Smooth muscle cell (in vitro differentiated cells): ENCODE measurements at regions not wholly inside any gene's neighbourhood (a gene's known extent, or its start where the extent isn't known, plus 50 kb on each side); places are given as distances from the start of the nearest gene placed in this dataset.

Experiments used
- DNase-seq: peaks from one replicate; lab custom pipeline; 2025; ENCODE audit not compliant: unreplicated experiment; lab: John Stamatoyannopoulos, UW
- H2AFZ ChIP-seq: fragments of 200-600 bp; sonication (generic); 2 replicates; pipeline ENCODE4 v1.6.0; 2016; ENCODE audit warnings: antibody characterized with exemption, low read depth, mild to moderate bottlenecking
- H3F3A ChIP-seq: fragments of 200-600 bp; sonication (generic); 2 replicates; pipeline ENCODE4 v1.6.0; 2017; ENCODE audit warnings: antibody characterized with exemption, low read depth
- H3K27ac ChIP-seq: fragments of 200-600 bp; sonication (generic); 2 replicates; pipeline ENCODE4 v1.5.1; 2016; ENCODE audit warnings: low read depth, mild to moderate bottlenecking
- H3K27me3 ChIP-seq: fragments of 200-600 bp; sonication (generic); 2 replicates; pipeline ENCODE4 v1.6.1; 2016; ENCODE audit warnings: low read depth, mild to moderate bottlenecking
- H3K36me3 ChIP-seq: fragments of 200-600 bp; sonication (generic); 2 replicates; pipeline ENCODE4 v1.5.1; 2016; ENCODE audit warnings: low read depth
- H3K4me1 ChIP-seq: fragments of 200-600 bp; sonication (generic); 2 replicates; pipeline ENCODE4 v1.5.1; 2016; ENCODE audit warnings: low read depth
- H3K4me2 ChIP-seq: fragments of 200-600 bp; sonication (generic); 2 replicates; pipeline ENCODE4 v1.6.0; 2016; ENCODE audit warnings: mild to moderate bottlenecking
- H3K4me3 ChIP-seq: fragments of 200-600 bp; sonication (generic); 2 replicates; pipeline ENCODE4 v1.5.1; 2016; ENCODE audit warnings: mild to moderate bottlenecking
- H3K79me2 ChIP-seq: fragments of 200-600 bp; sonication (generic); 2 replicates; pipeline ENCODE4 v1.6.0; 2016; ENCODE audit warnings: low read depth, mild to moderate bottlenecking
- H3K9ac ChIP-seq: fragments of 200-600 bp; sonication (generic); 2 replicates; pipeline ENCODE4 v1.6.0; 2016; ENCODE audit warnings: low read depth
- H3K9me3 ChIP-seq: fragments of 200-600 bp; sonication (generic); replicated peaks from 2 replicates; pipeline ENCODE4 v1.5.1; 2016; ENCODE audit warnings: low read depth
- H4K20me1 ChIP-seq: fragments of 200-600 bp; sonication (generic); 2 replicates; pipeline ENCODE4 v1.6.0; 2016; ENCODE audit warnings: low read depth
- WGBS: methylation state at CpG from one replicate; pipeline ENCODE4 v1.1.7; 2016; ENCODE audit warnings: low lambda C conversion rate; 5-methylcytosine and 5-hydroxymethylcytosine counted together
- TF ChIP-seq, protein P1 (sequence below): fragments of 200-600 bp; sonication (generic); IDR thresholded peaks from 2 replicates; pipeline ENCODE4 v1.5.1; 2017; ENCODE audit warnings: borderline replicate concordance, mild to moderate bottlenecking, antibody characterized with exemption; ENCODE audit not compliant: insufficient read depth, poor library complexity, severe bottlenecking

DNA sequence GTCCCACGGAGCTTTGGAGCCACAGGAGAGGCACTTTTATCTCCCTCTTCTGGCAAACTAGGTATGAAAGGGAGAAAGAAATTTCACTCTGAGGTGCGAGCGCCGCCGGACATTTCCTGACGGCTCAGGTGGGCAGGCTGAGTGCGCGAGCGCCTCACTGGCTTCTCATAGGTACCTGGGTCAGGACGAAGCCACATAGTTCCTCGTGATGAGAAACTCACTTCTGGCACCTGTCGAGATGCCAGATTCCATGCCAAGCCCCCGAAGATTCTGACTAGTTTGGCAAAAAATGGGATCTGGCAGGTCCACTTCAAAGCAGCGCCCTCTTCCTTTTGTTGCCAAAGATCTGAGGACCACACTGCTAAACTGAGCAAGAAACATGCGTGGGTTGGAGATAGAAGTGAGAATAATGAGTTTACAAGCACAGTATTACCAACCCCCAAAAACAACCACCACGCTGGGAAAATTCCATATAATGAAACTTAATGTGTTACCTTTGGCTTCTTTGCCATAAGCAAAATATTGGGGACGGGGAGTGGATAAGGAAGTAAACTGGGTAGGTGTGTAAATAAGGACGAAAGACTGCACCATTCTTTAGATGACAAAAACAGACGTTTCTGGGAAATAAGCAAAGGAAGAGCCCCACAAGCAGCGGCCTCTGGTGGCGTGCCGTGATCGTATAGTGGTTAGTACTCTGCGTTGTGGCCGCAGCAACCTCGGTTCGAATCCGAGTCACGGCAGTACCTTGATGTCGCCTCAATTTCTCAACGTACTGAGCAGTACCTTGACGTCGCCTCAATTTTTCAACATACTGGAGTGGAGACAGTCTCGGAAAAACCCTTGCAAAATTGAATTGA lies 89.8 kb upstream of the PRSS16 start:
- DNase-seq = no peak

DNA sequence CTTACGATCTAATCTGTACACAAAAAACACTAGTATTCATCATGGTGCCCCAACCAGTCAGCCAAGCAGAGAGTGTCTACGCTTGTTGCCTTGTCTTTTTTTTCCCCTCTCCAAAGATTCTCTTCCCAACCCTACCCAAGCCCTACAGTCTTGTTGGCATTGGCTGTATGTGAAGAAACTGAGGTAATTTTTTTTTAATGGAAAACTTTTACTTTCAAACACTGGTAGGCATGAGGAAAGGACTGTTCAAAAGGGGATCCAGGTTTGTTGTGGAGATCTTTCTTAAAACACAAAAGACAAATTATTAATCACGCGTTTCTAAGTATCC lies 89.2 kb upstream of the PRSS16 start:
- H3K27ac ChIP-seq = no peak overlapping the region
- no peaks in the 10 kb centered on the region for H3K27me3 ChIP-seq
- no peaks in the 10 kb centered on the region for H3K4me1 ChIP-seq
- H3K36me3 ChIP-seq = no peaks in the 10 kb centered on the region
- H2AFZ ChIP-seq = peak overlapping the region; percentile 93
- TF ChIP-seq, protein P1, sequence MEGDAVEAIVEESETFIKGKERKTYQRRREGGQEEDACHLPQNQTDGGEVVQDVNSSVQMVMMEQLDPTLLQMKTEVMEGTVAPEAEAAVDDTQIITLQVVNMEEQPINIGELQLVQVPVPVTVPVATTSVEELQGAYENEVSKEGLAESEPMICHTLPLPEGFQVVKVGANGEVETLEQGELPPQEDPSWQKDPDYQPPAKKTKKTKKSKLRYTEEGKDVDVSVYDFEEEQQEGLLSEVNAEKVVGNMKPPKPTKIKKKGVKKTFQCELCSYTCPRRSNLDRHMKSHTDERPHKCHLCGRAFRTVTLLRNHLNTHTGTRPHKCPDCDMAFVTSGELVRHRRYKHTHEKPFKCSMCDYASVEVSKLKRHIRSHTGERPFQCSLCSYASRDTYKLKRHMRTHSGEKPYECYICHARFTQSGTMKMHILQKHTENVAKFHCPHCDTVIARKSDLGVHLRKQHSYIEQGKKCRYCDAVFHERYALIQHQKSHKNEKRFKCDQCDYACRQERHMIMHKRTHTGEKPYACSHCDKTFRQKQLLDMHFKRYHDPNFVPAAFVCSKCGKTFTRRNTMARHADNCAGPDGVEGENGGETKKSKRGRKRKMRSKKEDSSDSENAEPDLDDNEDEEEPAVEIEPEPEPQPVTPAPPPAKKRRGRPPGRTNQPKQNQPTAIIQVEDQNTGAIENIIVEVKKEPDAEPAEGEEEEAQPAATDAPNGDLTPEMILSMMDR = no peak
- no peaks in the 10 kb centered on the region for H3K79me2 ChIP-seq
- H3K9me3 ChIP-seq = no peaks in the 10 kb centered on the region
- peak overlapping the region; percentile 69 for H3K4me3 ChIP-seq
- no peaks in the 10 kb centered on the region for H4K20me1 ChIP-seq
- WGBS = 73% methylated on average over 4 of the region's 4 CpGs
- H3F3A ChIP-seq = no peaks in the 10 kb centered on the region
- peak overlapping the region; percentile 85 for H3K4me2 ChIP-seq
- DNase-seq = no peak
- no peak overlapping the region for H3K9ac ChIP-seq

More for the DNA sequence above, 89.8 kb upstream of the PRSS16 start:
- H3K27me3 ChIP-seq = no peaks in the 10 kb centered on the region
- H3K4me1 ChIP-seq = no peaks in the 10 kb centered on the region
- no peaks in the 10 kb centered on the region for H4K20me1 ChIP-seq
- WGBS = 3% methylated on average over 34 of the region's 34 CpGs
- peak overlapping the region; percentile 69 for H3K4me3 ChIP-seq
- no peak overlapping the region for H3K9ac ChIP-seq
- H3K4me2 ChIP-seq = peak overlapping the region; percentile 85
- no peaks in the 10 kb centered on the region for H3K36me3 ChIP-seq
- TF ChIP-seq, protein P1 = peak; percentile 37
- no peaks in the 10 kb centered on the region for H3K9me3 ChIP-seq
- H3F3A ChIP-seq = no peaks in the 10 kb centered on the region
- peak overlapping the region; percentile 93 for H2AFZ ChIP-seq
- no peak overlapping the region for H3K27ac ChIP-seq
- H3K79me2 ChIP-seq = no peaks in the 10 kb centered on the region

DNA sequence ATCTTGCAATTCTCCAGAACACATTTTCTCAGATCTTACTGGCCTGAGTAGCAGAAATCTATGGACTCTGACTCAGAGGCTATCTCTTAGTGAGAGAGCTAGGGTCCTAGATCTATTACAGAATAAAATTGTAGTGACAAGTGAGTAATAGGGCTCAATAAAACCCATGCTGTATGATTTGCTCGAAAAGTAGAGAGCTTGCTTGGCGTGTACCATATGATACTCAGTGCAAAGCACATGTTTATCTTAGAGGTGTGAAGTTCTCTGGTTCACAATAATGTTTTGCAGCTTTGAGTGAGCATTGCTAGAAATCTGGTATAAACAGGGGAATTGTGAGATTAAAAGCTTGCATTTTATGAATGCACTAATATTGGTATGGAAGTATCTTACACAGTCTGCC lies 87.8 kb upstream of the PRSS16 start:
- 91% methylated on average over 2 of the region's 2 CpGs for WGBS
- DNase-seq = no peak
- no peak overlapping the region for H3K9ac ChIP-seq
- H3K36me3 ChIP-seq = no peaks in the 10 kb centered on the region
- TF ChIP-seq, protein P1 = no peak
- H3K27ac ChIP-seq = no peak overlapping the region
- H3K4me1 ChIP-seq = no peaks in the 10 kb centered on the region
- H3F3A ChIP-seq = no peaks in the 10 kb centered on the region
- H3K79me2 ChIP-seq = no peaks in the 10 kb centered on the region
- no peaks in the 10 kb centered on the region for H3K9me3 ChIP-seq
- no peak overlapping the region for H3K4me3 ChIP-seq
- H3K27me3 ChIP-seq = no peaks in the 10 kb centered on the region
- no peak overlapping the region for H2AFZ ChIP-seq
- no peaks in the 10 kb centered on the region for H4K20me1 ChIP-seq
- no peak overlapping the region for H3K4me2 ChIP-seq

DNA sequence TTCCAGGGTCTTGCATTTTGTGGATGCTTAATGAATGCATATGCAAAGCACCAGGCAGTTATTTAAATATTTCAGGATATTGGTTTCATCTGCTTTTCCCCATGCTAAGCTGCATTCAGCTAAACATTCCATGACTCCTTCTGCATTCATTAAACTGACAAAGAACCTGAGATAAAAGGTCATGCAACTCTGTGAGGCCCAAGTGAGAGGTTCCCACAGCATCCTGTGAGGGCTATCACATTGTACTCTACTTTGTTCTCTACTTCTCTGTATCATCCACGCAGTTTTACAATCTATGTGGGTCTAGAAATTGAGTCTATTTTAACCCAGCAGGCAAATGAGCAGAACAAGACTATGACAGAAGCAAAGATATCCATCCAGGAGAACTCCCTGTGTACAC lies 86.4 kb upstream of the PRSS16 start:
- Histone ChIP-seq H3K4me2 (no peak overlapping the region), H3K27ac (no peak overlapping the region), H3K4me3 (no peak overlapping the region), H3K79me2 (no peaks in the 10 kb centered on the region), H3K27me3 (no peaks in the 10 kb centered on the region), H3K4me1 (no peaks in the 10 kb centered on the region), H2AFZ (no peak overlapping the region), H3F3A (no peaks in the 10 kb centered on the region), H3K9me3 (no peaks in the 10 kb centered on the region), H4K20me1 (no peaks in the 10 kb centered on the region), H3K36me3 (no peaks in the 10 kb centered on the region), H3K9ac (no peak overlapping the region)
- no peak for DNase-seq
- TF ChIP-seq, protein P1 = no peak
- 22% methylated on average over 1 of the region's 1 CpG for WGBS
